Ishikawa (cell line): ENCODE measurements at regions not wholly inside any gene's neighbourhood (a gene's known extent, or its start where the extent isn't known, plus 50 kb on each side); places are given as distances from the start of the nearest gene placed in this dataset.

Experiments used
- CEBPB ChIP-seq: IDR thresholded peaks from 2 replicates; pipeline ENCODE4 v1.6.1; 2012
- CREB1 ChIP-seq: IDR thresholded peaks from 2 replicates; pipeline ENCODE4 v1.6.1; 2012; ENCODE audit warnings: low read depth
- EGR1 ChIP-seq: IDR thresholded peaks from 2 replicates; pipeline ENCODE4 v1.6.1; 2012
- EP300 ChIP-seq: IDR thresholded peaks from 2 replicates; pipeline ENCODE4 v1.6.1; 2012; ENCODE audit warnings: borderline replicate concordance
- FOXM1 ChIP-seq: IDR thresholded peaks from 2 replicates; pipeline ENCODE4 v1.6.1; 2012; ENCODE audit warnings: low read depth, borderline replicate concordance
- MAX ChIP-seq: IDR thresholded peaks from 2 replicates; pipeline ENCODE4 v1.6.1; 2012
- NFIC ChIP-seq: IDR thresholded peaks from 2 replicates; pipeline ENCODE4 v1.6.1; 2012
- RAD21 ChIP-seq: IDR thresholded peaks from 2 replicates; pipeline ENCODE4 v1.6.1; 2012; ENCODE audit warnings: low read depth
- REST ChIP-seq: IDR thresholded peaks from 2 replicates; pipeline ENCODE4 v1.6.1; 2012; ENCODE audit warnings: low read depth, mild to moderate bottlenecking
- TAF1 ChIP-seq: IDR thresholded peaks from 2 replicates; pipeline ENCODE4 v1.6.1; 2012; ENCODE audit warnings: low read depth, mild to moderate bottlenecking
- TCF12 ChIP-seq: IDR thresholded peaks from 2 replicates; pipeline ENCODE4 v1.6.1; 2012; ENCODE audit warnings: low read depth
- TEAD4 ChIP-seq: IDR thresholded peaks from 2 replicates; pipeline ENCODE4 v1.6.1; 2012
- YY1 ChIP-seq: IDR thresholded peaks from 2 replicates; pipeline ENCODE4 v1.6.1; 2012; ENCODE audit warnings: low read depth
- ZBTB7A ChIP-seq: IDR thresholded peaks from 2 replicates; pipeline ENCODE4 v1.6.1; 2012; ENCODE audit warnings: low read depth

GRCh38 chr6:140063021-140063399 lies 688.6 kb upstream of the CITED2 start:
- TF ChIP-seq EP300 (no peak), MAX (no peak), FOXM1 (no peak), EGR1 (no peak), TCF12 (no peak), TEAD4 (no peak), NFIC (no peak), TAF1 (no peak), CEBPB (no peak), REST (no peak), CREB1 (no peak), RAD21 (no peak)

- TF ChIP-seq CREB1 (no peak), NFIC (peak; percentile 23; the same call in 1 of the 2 replicates)
These were observed 687.9 kb upstream of the CITED2 start for GRCh38 chr6:140062043-140063020.

- no peak for TF ChIP-seq TCF12
- no peak for TF ChIP-seq ZBTB7A
- TF ChIP-seq CEBPB = no peak
- TF ChIP-seq MAX = no peak
- no peak for TF ChIP-seq TAF1
- no peak for TF ChIP-seq YY1
- no peak for TF ChIP-seq EP300
- no peak for TF ChIP-seq NFIC
- no peak for TF ChIP-seq TEAD4
- no peak for TF ChIP-seq FOXM1
- no peak for TF ChIP-seq REST
- TF ChIP-seq RAD21 = no peak
- no peak for TF ChIP-seq EGR1
These were observed 686.9 kb upstream of the CITED2 start for GRCh38 chr6:140061110-140062042.

GRCh38 chr6:140059947-140060346 lies 685.5 kb upstream of the CITED2 start:
- TF ChIP-seq EGR1 = no peak
- TF ChIP-seq CEBPB = no peak
- no peak for TF ChIP-seq ZBTB7A
- TF ChIP-seq CREB1 = no peak
- TF ChIP-seq TCF12 = no peak
- no peak for TF ChIP-seq TEAD4
- no peak for TF ChIP-seq NFIC
- no peak for TF ChIP-seq MAX

GRCh38 chr6:140058863-140059262 lies 684.4 kb upstream of the CITED2 start:
- TF ChIP-seq TAF1 = no peak
- TF ChIP-seq CEBPB = no peak
- no peak for TF ChIP-seq CREB1
- TF ChIP-seq FOXM1 = no peak
- TF ChIP-seq TCF12 = no peak
- no peak for TF ChIP-seq TEAD4
- no peak for TF ChIP-seq EGR1
- TF ChIP-seq EP300 = no peak
- TF ChIP-seq MAX = no peak
- TF ChIP-seq ZBTB7A = no peak
- TF ChIP-seq RAD21 = no peak
